ENCODE measurements at regions not wholly inside any gene's neighbourhood (a gene's known extent, or its start where the extent isn't known, plus 50 kb on each side); places are given as distances from the start of the nearest gene placed in this dataset.

DNA sequence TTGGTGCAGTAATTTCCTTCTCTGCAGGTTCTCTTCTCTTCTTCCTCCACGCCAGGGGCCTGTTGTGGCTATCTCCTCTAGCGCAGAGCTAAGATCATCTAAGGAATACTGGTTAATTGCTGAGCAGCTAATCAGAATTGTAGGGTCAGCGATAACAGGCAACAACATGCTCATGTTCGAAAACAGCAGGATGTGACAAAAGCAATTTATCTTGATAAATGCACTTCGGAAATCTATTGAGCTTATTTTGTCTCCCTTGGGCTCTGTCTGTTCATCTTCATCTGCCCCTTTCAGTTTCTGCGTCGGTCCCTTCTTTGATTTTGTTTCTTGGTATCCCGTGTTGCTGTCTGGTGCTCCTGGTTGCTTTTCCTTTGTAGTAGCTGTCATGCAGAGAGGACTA is 67.3 kb upstream of the MAP3K7 start:
- TF ChIP-seq, protein P1, sequence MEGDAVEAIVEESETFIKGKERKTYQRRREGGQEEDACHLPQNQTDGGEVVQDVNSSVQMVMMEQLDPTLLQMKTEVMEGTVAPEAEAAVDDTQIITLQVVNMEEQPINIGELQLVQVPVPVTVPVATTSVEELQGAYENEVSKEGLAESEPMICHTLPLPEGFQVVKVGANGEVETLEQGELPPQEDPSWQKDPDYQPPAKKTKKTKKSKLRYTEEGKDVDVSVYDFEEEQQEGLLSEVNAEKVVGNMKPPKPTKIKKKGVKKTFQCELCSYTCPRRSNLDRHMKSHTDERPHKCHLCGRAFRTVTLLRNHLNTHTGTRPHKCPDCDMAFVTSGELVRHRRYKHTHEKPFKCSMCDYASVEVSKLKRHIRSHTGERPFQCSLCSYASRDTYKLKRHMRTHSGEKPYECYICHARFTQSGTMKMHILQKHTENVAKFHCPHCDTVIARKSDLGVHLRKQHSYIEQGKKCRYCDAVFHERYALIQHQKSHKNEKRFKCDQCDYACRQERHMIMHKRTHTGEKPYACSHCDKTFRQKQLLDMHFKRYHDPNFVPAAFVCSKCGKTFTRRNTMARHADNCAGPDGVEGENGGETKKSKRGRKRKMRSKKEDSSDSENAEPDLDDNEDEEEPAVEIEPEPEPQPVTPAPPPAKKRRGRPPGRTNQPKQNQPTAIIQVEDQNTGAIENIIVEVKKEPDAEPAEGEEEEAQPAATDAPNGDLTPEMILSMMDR (conservative IDR thresholded peaks at IDR 0.05; ENCODE audit: low read depth, low read length), result no peak
- TF ChIP-seq EZH2 (IDR thresholded peaks at IDR 0.05; ENCODE audit: low read length, unreplicated experiment), result no peak

Data from PC-3 (cell line).